GM12878 (cell line): ENCODE measurements at regions not wholly inside any gene's neighbourhood (a gene's known extent, or its start where the extent isn't known, plus 50 kb on each side); places are given as distances from the start of the nearest gene placed in this dataset.

Experiments
- ATAC-seq: fragments of 200-7000 bp; cut with Tn5 transposase; 3 replicates; pipeline ENCODE4 v1.9.1; 2020; ENCODE audit warnings: mild to moderate bottlenecking, moderate library complexity
- BruUV-seq: library from RNA; stranded (reverse); fragments of 400-500 nt; replicated peaks from 2 replicates; lab custom pipeline; 2021; lab: Mats Ljungman, UMichigan
- CTCF ChIA-PET: fragments of 300-600 bp; sonication (Branson Sonifier 250); formaldehyde crosslinking; extraction: SDS; loops from one replicate; lab custom pipeline; 2021; ENCODE audit warnings: inconsistent platforms; lab: Yijun Ruan, JAX
- POLR2A ChIA-PET: fragments of 350-600 bp; formaldehyde crosslinking; extraction: SDS; loops from one replicate; lab custom pipeline; 2021; ENCODE audit warnings: inconsistent platforms; lab: Charles Lee
- RAD21 ChIA-PET: fragments of 300-600 bp; sonication (Branson Sonifier 250); formaldehyde crosslinking; loops from one replicate; lab custom pipeline; 2023; ENCODE audit warnings: antibody characterized with exemption; ENCODE audit not compliant: unreplicated experiment; lab: Charles Lee
- SMC1A ChIA-PET: fragments of 300-600 bp; sonication (Branson Sonifier 250); formaldehyde crosslinking; loops from one replicate; lab custom pipeline; 2023; ENCODE audit not compliant: unreplicated experiment, uncharacterized antibody; lab: Charles Lee
- DNase-seq: peaks from one replicate; pipeline ENCODE4 v3.0.0-alpha.2; 2011; ENCODE audit warnings: low read depth, low spot score
- FAIRE-seq: peaks from 3 replicates; lab custom pipeline; 2011; peaks lifted over from hg19 to GRCh38; lab: Jason Lieb, UNC
- H2AFZ ChIP-seq: 2 replicates; pipeline ENCODE4 v1.6.0; 2011; ENCODE audit warnings: low read depth, low read length, control low read depth; ENCODE audit not compliant: control insufficient read depth
- H3K27ac ChIP-seq: 2 replicates; pipeline ENCODE4 v1.5.1; 2011; ENCODE audit warnings: control low read depth; ENCODE audit not compliant: control insufficient read depth, insufficient read depth
- H3K27me3 ChIP-seq, 2 experiments: replicated peaks in 1 of 2; 2 replicates each; pipeline versions ENCODE4 v1.6.0 to v1.6.1; 2011; ENCODE audit warnings: low read length in 1 of 2; ENCODE audit not compliant: control insufficient read depth in 2 of 2, insufficient read depth in 2 of 2
- H3K36me3 ChIP-seq, 2 experiments: 2 replicates each; pipeline ENCODE4 v1.5.1; 2011; ENCODE audit warnings: low read length in 1 of 2; ENCODE audit not compliant: control insufficient read depth in 2 of 2, insufficient read depth in 2 of 2
- H3K4me1 ChIP-seq: 2 replicates; pipeline ENCODE4 v1.6.1; 2011; ENCODE audit warnings: mild to moderate bottlenecking, low read length, moderate library complexity, mixed read lengths; ENCODE audit not compliant: control insufficient read depth, insufficient read depth
- H3K4me2 ChIP-seq: 2 replicates; pipeline ENCODE4 v1.6.0; 2011; ENCODE audit warnings: control low read depth; ENCODE audit not compliant: control insufficient read depth, insufficient read depth
- H3K4me3 ChIP-seq: fragments of 200-600 bp; sonication (generic); 2 replicates; pipeline ENCODE4 v1.5.1; 2016
- H3K79me2 ChIP-seq: 2 replicates; pipeline ENCODE4 v1.6.0; 2011; ENCODE audit warnings: low read length; ENCODE audit not compliant: control insufficient read depth, insufficient read depth
- H3K9ac ChIP-seq: 2 replicates; pipeline ENCODE4 v1.8.0; 2011; ENCODE audit warnings: low read length, control low read depth, mixed read lengths; ENCODE audit not compliant: control insufficient read depth, insufficient read depth
- H3K9me3 ChIP-seq: replicated peaks from 3 replicates; pipeline ENCODE4 v1.5.1; 2011; ENCODE audit warnings: mild to moderate bottlenecking, low read length; ENCODE audit not compliant: control insufficient read depth, insufficient read depth
- H4K20me1 ChIP-seq: 2 replicates; pipeline ENCODE4 v1.6.0; 2011; ENCODE audit not compliant: control insufficient read depth, insufficient read depth
- BCL3 ChIP-seq: IDR thresholded peaks from 2 replicates; pipeline ENCODE4 v1.6.1; 2011; ENCODE audit warnings: borderline replicate concordance, low read depth, mild to moderate bottlenecking, moderate library complexity, low read length; ENCODE audit not compliant: insufficient read depth, poor library complexity, severe bottlenecking
- BRCA1 ChIP-seq: IDR thresholded peaks from 2 replicates; pipeline ENCODE4 v1.6.1; 2011; ENCODE audit warnings: low read depth, low read length, improper control_type of control experiment
- CBX5 ChIP-seq: sonication (generic); IDR thresholded peaks from 2 replicates; pipeline ENCODE4 v1.6.1; 2016; ENCODE audit warnings: low read depth, moderate library complexity, mild to moderate bottlenecking, inconsistent platforms
- ESRRA ChIP-seq: IDR thresholded peaks from 2 replicates; pipeline ENCODE4 v1.6.1; 2012; ENCODE audit warnings: mild to moderate bottlenecking, low read length, improper control_type of control experiment
- HSF1 ChIP-seq: fragments of 150-350 bp; IDR thresholded peaks from 2 replicates; pipeline ENCODE4 v1.6.1; 2014; ENCODE audit warnings: mild to moderate bottlenecking, low read depth, low read length
- MTA2 ChIP-seq: fragments of 450-650 bp; IDR thresholded peaks from 2 replicates; pipeline ENCODE4 v1.6.1; 2016; ENCODE audit warnings: low read depth, mild to moderate bottlenecking, moderate library complexity
- MYB ChIP-seq: fragments of 150-350 bp; IDR thresholded peaks from 2 replicates; pipeline ENCODE4 v1.6.1; 2014; ENCODE audit warnings: mild to moderate bottlenecking, low read depth, low read length, borderline replicate concordance
- NFXL1 ChIP-seq: fragments of 450-650 bp; IDR thresholded peaks from 2 replicates; pipeline ENCODE4 v1.6.1; 2017; ENCODE audit warnings: antibody characterized with exemption, mild to moderate bottlenecking, borderline replicate concordance
- SKIL ChIP-seq: fragments of 450-650 bp; IDR thresholded peaks from 2 replicates; pipeline ENCODE4 v1.6.1; 2017; ENCODE audit warnings: mild to moderate bottlenecking, low read depth, inconsistent platforms; ENCODE audit not compliant: poor library complexity, severe bottlenecking
- ZNF274 ChIP-seq: IDR thresholded peaks from one replicate; pipeline ENCODE4 v1.8.0; 2011; ENCODE audit not compliant: insufficient read length, insufficient read depth
- ZSCAN29 ChIP-seq: fragments of 450-650 bp; IDR thresholded peaks from 2 replicates; pipeline ENCODE4 v1.6.1; 2017; ENCODE audit warnings: mild to moderate bottlenecking, moderate library complexity
- WGBS: methylation state at CpG from one replicate; pipeline ENCODE4 v1.1.6; 2016; ENCODE audit warnings: low lambda C conversion rate; ENCODE audit not compliant: insufficient replicate concordance, insufficient coverage; ENCODE audit errors: missing lambda C conversion rate; 5-methylcytosine and 5-hydroxymethylcytosine counted together
- in situ Hi-C: fragments of 300-500 bp; cut with MboI; formaldehyde crosslinking; loops from 9 replicates; pipeline ENCODE4 v1.14.3; 2018; ENCODE audit warnings: mixed read lengths
- intact Hi-C: fragments of 100-400 bp; cut with micrococcal nuclease; formaldehyde crosslinking; loops from one replicate; pipeline ENCODE4 v1.14.2; 2022; ENCODE audit not compliant: unreplicated experiment

GRCh38 chr21:23886828-23887724 is 1720.2 kb downstream of the MRPL39 start:
- no peaks in the 10 kb centered on the region for H3K27me3 ChIP-seq
- H4K20me1 ChIP-seq, result no peaks in the 10 kb centered on the region
- no peaks in the 10 kb centered on the region for H3K36me3 ChIP-seq
- no TSS peak for BruUV-seq
- no peak for DNase-seq
- POLR2A ChIA-PET, result no interaction called here
- CTCF ChIA-PET, result interaction anchor here (0.9 kb wide), 1 partner anchor 81 kb away, joined by 3 read pairs; no protein-coding TSS in a partner anchor
- RAD21 ChIA-PET, result no interaction called here
- no peak overlapping the region; the same call in 1 of the 2 replicates for H3K4me2 ChIP-seq
- no peak for FAIRE-seq
- no peaks in the 10 kb centered on the region for H3K9me3 ChIP-seq
- TF ChIP-seq ESRRA, result no peak
- TF ChIP-seq, all 136 proteins: peak for 0
- no peak; the same call in 2 of the 3 replicates for ATAC-seq
- SMC1A ChIA-PET, result no interaction called here
- Histone ChIP-seq H3K27ac (no peak overlapping the region), H3K79me2 (no peaks in the 10 kb centered on the region), H3K4me3 (no peak overlapping the region), H3K9ac (no peak overlapping the region), H3K4me1 (no peaks in the 10 kb centered on the region), H2AFZ (no peak overlapping the region)
- in situ Hi-C loops (no loop called here), intact Hi-C loops (no loop called here)
- 58% methylated on average over 18 of the region's 21 CpGs for WGBS

- 72% methylated on average over 4 of the region's 4 CpGs for WGBS
- Histone ChIP-seq H3K36me3 (no peaks in the 10 kb centered on the region), H4K20me1 (no peaks in the 10 kb centered on the region), H2AFZ (no peak overlapping the region), H3K79me2 (no peaks in the 10 kb centered on the region), H3K9ac (no peak overlapping the region), H3K27me3 (no peaks in the 10 kb centered on the region), H3K4me3 (no peak overlapping the region), H3K4me1 (no peaks in the 10 kb centered on the region), H3K4me2 (no peak overlapping the region), H3K9me3 (no peaks in the 10 kb centered on the region), H3K27ac (no peak overlapping the region)
- ChIA-PET CTCF (no interaction called here), SMC1A (no interaction called here), POLR2A (no interaction called here), RAD21 (no interaction called here)
- intact Hi-C loops, result no loop called here
- in situ Hi-C loops, result no loop called here
- ATAC-seq (no peak), FAIRE-seq (no peak), DNase-seq (no peak)
- BruUV-seq, result no TSS peak
- TF ChIP-seq SKIL (no peak), CBX5 (no peak), ZSCAN29 (no peak), NFXL1 (no peak), HSF1 (no peak), MTA2 (no peak), MYB (no peak), BCL3 (no peak), BRCA1 (no peak), ZNF274 (no peak)
Measured at GRCh38 chr21:23881783-23882182, 1725.5 kb downstream of the MRPL39 start.
